GM19328 (cell line): ENCODE measurements at regions not wholly inside any gene's neighbourhood (a gene's known extent, or its start where the extent isn't known, plus 50 kb on each side); places are given as distances from the start of the nearest gene placed in this dataset.

Experiments
- ATAC-seq: cut with Tn5 transposase; IDR thresholded peaks from one replicate; pipeline ENCODE4 v1.9.1; 2021; ENCODE audit warnings: mild to moderate bottlenecking, moderate library complexity; ENCODE audit not compliant: unreplicated experiment

DNA sequence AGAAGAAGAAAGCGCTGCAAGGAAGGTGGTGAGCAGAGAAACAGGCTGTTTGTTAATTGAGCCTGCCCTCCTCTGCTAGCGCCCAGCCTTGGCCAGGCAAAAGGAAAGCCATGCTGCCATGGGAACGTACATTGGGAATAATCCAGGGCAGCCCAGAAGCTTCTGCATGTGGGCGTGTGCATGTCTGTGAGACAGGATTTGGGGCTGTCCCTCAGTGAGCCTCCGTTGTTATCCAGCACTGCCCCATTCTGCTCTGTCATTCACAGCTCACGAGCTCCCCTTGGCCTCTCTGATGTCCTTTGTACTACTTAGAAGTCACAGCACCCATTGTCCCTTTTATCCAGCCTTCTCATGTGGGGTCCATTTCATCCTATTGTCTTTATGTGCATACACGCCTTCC, 239.1 kb upstream of the ROPN1 start:
- ATAC-seq, result no peak

DNA sequence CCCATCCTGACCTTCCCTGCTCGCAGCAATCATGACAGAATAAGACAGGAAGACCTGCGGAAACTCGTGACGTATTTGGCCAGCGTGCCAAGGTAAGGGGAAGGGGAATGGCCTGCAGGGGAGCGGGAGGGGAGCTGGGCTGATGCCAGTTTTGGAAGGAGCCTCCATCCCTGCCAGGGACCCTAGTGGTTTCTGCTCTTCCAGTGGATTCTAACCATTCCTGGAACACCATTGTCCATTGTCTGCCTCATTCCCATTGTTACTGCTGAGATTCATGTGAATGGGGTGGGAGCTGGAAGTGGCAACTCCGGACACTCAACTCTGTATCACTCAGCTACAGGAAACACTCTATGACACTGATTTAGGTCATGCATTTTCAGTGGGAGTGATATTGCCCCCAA, 242.9 kb upstream of the ROPN1 start:
- no peak for ATAC-seq

DNA sequence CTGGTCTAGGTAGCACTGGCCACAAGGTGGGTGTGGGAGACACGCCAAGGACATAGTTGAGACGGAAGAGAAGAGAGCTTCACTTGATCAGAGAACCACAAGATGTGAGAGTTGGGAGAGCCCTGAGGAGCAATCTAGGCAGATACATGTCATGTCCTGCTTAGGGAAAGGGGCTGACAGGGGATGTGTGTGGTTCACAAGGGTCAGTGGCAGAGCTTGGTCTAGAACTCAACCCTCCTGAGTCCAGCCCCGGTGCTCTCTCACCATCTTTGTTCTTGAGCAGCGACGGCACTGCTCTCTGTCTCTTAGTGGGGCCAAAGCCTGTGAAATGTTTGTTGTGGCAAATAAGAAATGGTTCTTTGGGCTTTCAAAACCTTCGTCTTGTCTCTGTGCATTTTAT, 243.5 kb upstream of the ROPN1 start:
- no peak for ATAC-seq

DNA sequence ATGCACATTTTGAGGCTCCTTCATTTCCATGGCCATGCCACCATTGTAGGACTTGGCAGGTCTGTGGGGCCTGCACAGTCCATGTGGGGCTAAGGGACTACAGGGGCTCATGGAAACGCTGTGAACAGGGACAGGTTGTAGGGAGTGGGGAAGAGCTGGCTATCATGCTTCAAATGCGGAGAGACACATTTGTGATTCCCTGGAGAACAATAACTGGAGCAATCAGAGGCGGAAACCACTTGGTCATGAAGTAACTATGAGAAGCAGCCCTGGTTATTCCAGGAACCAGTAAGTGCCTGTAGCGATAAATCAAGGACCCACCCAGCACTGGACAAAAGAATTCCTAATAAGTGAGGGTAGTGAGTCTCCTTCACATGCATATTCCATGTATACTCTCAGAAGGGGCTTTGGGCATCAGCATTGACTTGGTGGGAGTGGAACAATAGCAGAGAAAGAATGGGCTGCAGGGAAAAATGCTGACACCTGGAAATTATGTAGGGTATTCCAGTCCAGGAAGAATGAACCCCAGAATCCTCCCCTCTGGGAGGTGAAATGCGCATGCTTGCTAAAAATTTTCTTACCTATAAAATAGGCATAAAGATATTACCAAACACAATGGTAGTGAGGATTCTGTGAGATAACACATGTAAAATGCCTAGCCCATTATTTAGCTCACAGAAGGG, 251.4 kb upstream of the ROPN1 start:
- ATAC-seq, result no peak

DNA sequence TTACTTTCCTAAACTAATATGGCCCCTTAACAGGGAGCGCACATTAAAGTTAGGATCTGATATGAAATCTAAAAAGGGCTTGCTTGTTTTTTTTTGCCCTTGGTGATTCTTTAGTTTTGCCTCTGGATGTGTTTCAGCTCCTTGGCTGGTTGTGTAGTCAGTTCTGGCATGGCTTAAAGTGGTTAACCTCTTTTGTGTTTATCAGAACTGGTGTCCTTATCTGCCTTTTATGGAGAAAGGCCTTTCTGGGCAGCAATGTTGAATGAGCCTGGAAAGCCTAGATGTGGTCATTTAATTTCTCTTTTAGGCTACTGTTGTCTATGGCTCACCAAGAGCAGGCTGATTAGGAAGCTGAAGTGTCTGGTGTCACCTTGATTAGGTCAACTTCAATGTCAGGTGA, 254.5 kb upstream of the ROPN1 start:
- no peak for ATAC-seq

DNA sequence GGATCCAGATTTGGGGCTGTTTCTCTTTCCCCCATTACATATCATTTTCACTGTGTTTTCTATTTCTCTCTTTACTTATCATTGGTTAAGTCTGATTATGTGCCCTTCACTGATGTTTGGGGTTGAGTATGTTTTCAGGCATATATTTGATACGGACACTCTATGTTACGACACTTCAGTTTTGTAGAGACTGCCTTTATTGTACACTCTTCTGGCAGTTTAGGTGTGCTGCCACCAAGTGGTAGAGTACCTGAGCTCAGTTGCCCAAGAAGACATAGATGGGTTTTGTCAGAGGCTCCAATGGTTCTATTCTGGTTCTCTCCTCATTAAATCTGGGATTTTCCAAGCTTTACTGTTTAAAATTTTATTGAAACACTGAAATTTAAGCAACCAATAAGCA, 255.0 kb upstream of the ROPN1 start:
- no peak for ATAC-seq

DNA sequence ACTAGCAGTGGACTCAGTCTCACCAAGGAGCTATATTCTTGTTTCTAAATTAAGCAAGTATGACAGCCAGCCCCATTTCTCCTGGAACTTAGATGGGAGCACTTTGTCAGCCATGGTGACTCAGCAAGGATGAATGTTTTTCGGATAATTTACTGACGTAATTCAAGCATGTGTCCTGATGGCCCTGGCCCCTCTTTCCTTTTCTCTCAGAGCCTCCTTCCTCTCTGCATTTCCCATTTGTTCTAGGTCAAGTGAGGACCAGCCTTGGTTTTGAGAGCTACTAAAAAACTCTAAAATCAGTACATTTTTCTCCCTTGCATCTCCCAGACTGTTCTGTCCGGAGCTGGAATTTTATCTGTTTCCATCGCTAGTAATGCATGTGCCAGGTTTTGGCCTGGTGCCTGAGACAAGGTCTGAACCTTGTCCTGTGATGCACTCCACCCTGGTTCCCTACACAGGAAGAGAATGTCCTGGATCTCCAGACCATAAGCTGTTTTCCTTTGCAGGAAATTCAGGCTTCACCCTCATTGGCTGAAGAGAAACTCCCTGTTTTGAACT, 256.6 kb upstream of the ROPN1 start:
- no peak for ATAC-seq

DNA sequence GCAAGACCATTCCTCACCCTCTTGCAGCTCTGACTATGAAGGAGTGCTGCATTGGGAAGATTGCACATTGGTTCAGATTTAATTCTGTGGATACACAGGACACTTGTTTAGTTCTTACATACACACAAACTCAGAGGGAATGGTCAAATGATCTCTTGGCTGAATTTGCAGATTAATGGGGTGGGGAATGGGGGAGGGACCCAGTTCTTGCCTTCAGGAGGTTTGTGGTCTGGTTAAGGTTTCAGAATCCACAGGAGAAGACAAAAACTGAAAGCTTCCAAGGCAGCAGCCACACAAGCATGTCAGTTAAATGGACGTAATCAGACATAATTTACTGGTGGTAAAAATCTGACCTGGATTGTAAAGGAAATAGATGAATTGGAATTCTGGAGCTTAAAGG, 257.1 kb upstream of the ROPN1 start:
- ATAC-seq, result no peak

DNA sequence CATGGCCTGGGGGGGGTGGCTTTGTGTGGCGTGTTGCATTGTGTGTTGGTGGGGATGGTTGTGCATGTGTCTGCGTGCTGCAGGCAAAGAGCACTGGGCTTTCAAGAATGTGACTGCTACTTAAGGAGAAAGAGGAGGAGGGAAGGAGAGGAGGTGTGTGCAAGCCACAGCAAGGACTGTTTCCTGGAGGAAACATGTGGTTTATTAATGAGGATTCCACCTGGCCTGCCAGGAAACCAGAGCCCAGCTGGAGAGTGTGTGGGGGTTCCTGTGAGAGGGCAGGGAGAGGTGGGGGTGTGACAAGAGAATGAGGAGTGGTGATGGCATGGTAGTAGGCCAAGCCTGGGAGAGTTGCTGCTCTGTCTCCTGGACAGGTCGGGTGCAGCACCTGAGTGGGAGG, 258.1 kb upstream of the ROPN1 start:
- no peak for ATAC-seq

DNA sequence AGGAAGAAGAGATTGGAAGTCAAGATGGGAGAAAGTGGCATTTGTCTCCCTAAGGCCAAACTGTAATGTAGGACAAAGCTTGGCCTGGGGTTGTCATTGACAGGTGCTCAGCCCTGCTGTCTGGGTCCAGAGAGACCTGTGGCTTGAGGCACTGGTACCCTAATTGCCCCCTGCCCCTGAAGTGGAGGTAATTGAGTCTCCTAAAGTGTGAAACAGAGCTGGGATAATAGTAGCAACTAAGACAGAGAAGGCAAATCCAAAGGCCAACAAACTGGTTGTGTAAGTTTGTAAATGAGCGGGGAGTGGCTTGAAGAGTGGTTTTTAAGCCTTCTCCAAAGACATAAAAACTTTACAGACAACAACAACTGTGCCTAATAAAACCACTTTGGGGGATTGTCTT, 264.2 kb upstream of the ROPN1 start:
- ATAC-seq, result no peak

DNA sequence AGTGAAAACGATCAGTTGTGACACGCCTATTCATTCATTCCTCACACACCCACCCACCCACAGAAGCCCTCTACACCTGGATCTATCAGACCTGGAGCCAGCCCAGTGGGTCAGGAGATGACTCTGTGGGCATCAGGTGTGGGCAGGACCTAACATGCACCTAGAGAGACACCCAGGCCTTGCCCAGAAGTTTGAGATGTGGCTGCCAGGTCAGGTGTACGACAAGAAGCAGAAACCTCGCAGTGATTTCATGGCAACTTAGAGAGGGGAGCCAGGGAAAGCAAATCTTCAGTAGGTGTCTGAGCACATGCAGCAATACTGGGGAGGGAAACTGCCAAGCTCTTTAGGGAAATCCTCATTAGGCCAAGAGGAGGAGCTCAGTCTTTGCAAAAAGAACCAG, 264.7 kb upstream of the ROPN1 start:
- no peak for ATAC-seq

DNA sequence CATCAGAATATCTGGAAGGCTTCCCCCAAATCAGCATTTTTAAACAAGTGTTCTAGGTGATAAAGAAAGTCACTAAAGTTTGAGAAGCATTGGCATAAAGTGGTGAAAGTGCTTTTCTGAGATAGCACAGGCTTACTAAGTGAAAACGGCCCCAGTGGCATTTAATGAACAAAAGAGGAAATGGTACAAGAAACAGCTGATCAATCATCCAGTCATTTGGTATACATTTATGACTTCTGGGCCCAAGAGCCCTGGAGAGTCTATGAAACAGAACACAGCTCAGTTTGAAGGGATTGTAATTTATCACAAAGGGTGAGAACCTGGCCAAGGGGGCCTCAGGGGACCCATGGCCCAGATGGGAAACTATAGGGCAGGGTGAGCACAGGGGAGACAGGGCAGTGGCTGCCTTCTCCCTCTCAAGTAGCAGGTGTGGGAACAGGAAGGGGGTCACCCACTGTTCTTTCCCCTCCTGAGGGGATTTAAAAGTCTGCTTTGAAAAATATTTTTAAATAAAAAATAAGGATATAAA, 265.5 kb upstream of the ROPN1 start:
- no peak for ATAC-seq

DNA sequence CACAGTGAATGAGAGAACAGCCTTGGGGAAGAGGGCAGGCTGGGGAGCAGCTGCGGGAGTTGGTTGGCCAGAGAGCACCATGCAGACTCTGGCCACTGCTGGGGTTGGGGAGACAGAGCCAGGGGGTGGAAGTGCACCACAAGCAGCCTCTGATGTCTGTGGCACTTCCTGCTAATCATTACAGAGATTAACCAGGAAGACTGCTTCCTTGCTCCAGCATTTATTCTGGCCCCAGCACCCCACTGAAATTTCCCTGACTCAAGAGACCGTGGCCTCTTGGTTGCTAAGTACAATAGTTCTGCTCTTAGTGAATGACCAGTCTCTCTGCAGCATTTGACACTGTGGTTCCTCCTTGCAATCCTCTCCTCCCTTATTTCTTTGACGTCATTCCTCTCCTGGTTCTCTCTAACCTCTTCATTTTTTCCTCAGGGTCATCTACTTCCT, 266.2 kb upstream of the ROPN1 start:
- ATAC-seq, result no peak

DNA sequence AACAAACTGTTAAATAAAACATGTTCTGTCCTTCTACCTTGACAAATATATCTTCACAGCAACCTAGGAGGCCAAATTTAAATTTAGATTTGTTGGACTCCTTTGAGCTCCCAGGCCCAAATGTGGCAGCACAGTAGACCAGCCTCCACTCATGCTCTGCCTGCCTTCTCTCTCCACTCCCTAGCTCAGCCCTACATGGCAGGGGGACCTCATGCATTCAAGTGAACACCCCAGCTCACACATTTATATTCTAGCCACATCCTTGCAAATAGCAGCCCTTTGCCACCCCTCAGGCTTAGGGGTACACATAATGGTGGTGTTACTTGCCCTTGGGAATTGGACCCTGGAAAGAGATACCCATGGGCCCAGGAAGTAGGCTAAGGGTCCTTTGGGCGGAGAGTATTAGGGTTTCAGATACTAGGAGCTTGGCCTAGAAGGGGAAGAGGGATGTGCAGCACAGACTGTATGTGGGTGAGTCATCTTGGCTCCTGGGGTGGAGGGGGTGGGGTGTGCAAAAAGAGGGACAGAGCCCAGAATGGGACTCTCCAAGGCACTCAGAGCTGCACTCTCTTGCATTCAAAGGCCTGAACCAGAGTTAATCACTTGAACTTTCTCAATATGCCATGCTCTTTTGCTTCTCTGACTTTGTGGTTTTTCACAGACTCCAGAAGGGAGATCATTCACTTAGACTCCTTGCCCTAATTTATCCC, 268.4 kb upstream of the ROPN1 start:
- no peak for ATAC-seq

DNA sequence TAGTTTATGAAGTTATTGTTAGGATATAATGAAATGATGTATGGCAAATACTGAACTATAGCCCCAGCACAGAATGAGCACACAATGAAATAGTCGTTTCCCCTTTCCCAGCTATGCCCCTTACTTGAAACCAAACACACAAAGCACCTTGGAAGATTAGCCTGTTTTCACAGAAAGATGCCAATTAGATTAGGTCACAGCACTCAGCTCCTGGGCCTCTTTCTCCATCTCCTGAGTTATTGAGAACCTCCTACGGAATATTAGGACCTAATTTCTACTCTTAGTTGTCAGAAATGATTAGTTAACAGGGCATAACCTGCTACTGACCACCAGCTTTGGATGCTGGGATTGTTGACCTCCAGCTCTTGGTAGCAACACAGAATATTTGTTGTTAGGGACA, 269.4 kb upstream of the ROPN1 start:
- ATAC-seq, result no peak

DNA sequence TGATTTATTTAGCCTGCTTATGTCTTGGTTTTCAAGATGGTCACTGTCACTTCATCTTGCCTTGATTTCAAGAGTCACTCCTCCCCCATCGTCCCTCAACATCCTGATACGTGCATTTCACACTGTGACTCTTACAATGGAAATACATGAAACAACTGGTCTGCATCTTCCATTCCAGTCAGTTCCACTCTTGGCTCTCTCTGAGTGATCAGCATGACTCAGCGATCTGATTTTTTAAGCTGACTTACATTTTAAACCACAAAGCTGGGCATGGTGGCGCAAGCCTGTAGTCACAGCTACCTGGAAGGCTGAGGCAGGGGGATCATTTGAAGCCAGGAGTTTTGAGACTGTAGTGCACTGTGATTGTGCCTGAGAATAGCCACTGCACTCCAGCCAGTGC, 271.2 kb upstream of the ROPN1 start:
- no peak for ATAC-seq

DNA sequence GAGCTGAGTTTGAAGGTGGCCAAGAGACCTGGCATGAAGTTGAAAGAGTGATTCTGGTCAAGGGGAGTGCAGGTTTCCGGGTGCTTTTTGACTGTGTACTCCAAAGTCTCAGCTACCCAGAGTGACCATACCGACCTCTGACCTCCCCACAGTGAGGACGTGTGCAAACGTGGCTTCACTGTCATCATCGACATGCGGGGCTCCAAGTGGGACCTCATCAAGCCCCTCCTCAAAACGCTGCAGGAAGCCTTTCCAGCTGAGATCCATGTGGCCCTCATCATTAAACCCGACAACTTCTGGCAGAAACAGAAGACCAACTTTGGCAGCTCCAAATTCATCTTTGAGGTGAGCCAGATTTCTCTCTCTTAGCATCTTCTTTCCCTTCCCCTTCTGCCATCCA, 272.4 kb upstream of the ROPN1 start:
- ATAC-seq, result no peak

DNA sequence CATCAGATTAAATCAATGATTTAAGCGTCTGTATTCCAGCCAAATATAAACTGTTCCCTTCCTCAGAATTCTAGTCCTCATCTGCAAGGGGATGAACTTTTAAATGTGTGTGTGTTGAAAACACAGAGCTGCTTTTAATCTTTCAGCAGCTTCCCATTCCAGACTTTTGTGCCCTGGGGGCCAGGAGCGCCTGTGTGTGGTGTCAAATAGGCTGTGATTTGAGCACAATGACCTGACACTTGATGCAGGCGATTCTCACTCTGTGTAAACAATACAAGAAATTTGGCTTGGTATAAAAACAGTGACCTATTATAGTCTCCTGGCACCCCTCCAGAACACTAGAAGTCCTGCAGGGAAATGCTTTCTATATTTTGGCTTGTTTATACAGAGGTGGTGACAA, 274.6 kb upstream of the ROPN1 start:
- ATAC-seq, result no peak

DNA sequence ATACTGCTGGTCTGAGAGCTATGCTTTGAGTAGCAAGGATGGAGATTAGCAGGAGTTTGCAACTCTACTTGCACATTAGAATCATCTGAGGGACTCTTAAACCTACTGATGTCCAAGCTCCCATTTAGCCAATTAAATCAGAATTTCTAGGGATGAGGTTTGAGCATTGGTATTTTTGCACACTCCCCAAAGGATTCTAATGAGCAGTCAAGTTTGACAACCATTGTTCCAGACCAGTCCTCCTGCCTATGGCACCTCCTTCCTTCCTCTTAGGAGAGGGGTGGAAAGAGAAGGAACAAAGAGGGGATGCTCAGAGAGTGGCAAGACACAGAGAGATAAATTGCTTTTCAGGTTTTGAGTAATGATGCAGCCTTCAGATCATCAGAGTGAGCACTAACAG, 275.5 kb upstream of the ROPN1 start:
- ATAC-seq, result no peak

DNA sequence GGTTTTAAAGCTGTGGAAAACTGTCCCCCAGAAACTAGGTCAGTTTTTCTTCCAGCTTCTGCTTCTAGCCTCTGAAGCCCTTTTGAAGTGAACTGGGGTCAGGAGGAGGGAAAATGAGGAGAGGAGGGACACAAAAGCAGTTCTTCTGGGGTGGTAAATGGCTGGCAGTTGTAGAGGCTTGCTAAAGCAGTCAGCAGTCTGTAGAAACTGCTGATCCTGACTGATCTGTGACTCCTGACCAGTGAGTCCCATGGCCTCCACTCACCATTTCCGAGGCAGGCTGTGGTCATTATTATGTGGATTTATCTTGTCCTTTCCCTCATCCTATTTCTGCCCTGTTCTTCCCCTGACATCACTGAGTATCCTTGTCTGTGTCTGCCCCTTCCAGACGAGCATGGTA, 276.4 kb upstream of the ROPN1 start:
- no peak for ATAC-seq

DNA sequence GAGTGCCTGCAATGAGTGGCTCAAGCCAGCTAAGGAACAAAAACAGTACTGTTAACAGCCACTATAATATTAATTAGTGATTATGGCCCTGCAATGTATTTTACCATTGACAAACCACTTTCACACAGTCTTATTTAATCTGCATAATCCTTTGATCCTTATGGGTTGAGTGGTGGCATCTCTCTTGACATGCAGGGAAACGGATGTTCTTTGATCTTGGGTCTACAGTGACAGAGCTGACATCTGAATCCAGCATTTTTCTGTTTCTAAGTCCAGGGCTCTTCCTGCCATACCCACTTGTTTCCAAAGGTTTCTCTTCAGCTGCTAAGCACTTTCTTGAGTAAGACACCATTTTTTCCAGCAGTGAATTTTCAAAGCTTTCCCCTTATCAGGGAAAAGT, 277.7 kb upstream of the ROPN1 start:
- ATAC-seq, result no peak

DNA sequence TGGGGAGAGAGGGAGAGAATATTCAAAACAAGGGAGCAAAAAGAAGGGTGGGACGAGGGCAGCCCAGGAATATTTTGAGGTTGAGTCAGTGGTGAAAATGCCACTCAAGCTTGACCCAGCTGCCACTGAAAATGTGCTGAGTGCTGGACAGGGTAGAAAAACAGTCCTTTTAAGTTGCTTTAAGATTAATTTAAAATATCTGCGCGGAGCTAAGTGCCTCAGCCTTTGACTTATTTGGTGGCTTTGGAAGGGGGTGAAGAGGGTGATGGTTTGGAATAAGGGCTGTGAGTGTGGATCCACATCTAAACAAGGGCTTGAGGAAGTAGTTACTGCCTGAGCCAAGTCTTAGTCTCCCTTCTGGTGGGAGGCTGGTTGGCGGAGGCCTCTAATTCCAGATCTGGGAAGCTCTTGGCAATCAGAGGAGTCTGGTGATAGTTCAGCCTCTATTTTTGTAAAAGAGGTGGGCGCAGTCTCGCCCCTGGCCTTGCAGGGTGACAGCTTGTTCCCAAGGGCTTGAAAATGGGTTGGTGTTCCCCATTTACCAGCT, 280.8 kb upstream of the ROPN1 start:
- no peak for ATAC-seq
